ENCODE measurements at regions not wholly inside any gene's neighbourhood (a gene's known extent, or its start where the extent isn't known, plus 50 kb on each side); places are given as distances from the start of the nearest gene placed in this dataset.
"Not testable (repeated sequence)": the region's sequence is repeated elsewhere in the genome, so short reads cannot be mapped to it uniquely, and the experiment has no call there.

GRCh38 chr2:60342491-60342890 is 211.0 kb downstream of the BCL11A start:
- 85% methylated on average over 4 of the region's 4 CpGs; no CpG with 5 or more reads in 1 of the 2 experiments for WGBS, 2 experiments (ENCODE audit: extremely low coverage in 1 of 2, insufficient coverage in 1 of 2, insufficient read length in 1 of 2, insufficient replicate concordance in 2 of 2, low coverage in 1 of 2, low lambda C conversion rate in 2 of 2, missing lambda C conversion rate in 1 of 2)
- not testable (repeated sequence) for H3K23me2 ChIP-seq (ENCODE audit: low read depth, low read length); H3K4ac ChIP-seq (replicated peaks; ENCODE audit: insufficient read length, low read depth, low read length); H2BK15ac ChIP-seq (ENCODE audit: low read length); H3K4me1 ChIP-seq (replicated peaks in 1 of 4; ENCODE audit: control insufficient read depth in 3 of 4, insufficient read depth in 4 of 4, low read length in 3 of 4); H3K23ac ChIP-seq (ENCODE audit: insufficient read length); H3K9ac ChIP-seq (replicated peaks in 1 of 4; ENCODE audit: extremely low read depth in 1 of 4, low read depth in 3 of 4, low read length in 3 of 4); H3K79me1 ChIP-seq (ENCODE audit: low read depth, low read length); H3K9me3 ChIP-seq (ENCODE audit: insufficient read depth in 2 of 2, low read depth in 1 of 2, low read length in 1 of 2); H2BK20ac ChIP-seq (ENCODE audit: low read length); H3K4me2 ChIP-seq (ENCODE audit: insufficient read depth in 1 of 2, low read depth in 2 of 2, low read length in 2 of 2); H2AFZ ChIP-seq (ENCODE audit: low read length); H4K20me1 ChIP-seq (replicated peaks in 1 of 2; ENCODE audit: control insufficient read depth in 1 of 2, insufficient read depth in 2 of 2, low read length in 2 of 2); H2BK120ac ChIP-seq (replicated peaks; ENCODE audit: low read depth, low read length); H4K91ac ChIP-seq (replicated peaks; ENCODE audit: insufficient read length, low read length); H4K8ac ChIP-seq (ENCODE audit: extremely low read depth, insufficient read depth, low read length); H3K27me3 ChIP-seq (replicated peaks in 1 of 4; ENCODE audit: control insufficient read depth in 3 of 4, extremely low read depth in 1 of 4, insufficient read depth in 3 of 4, low read length in 3 of 4); H3K4me3 ChIP-seq (ENCODE audit: extremely low read depth in 1 of 4, insufficient read depth in 2 of 4, low read depth in 3 of 4, low read length in 4 of 4); H4K5ac ChIP-seq (ENCODE audit: insufficient read length, low read depth, low read length); H2BK12ac ChIP-seq (ENCODE audit: low read depth, low read length); H3K27ac ChIP-seq (ENCODE audit: low read depth, low read length); H3K14ac ChIP-seq (ENCODE audit: insufficient read length); FAIRE-seq; H3K79me2 ChIP-seq (ENCODE audit: control insufficient read depth in 1 of 2, insufficient read depth in 2 of 2, low read length in 2 of 2); H2AK5ac ChIP-seq (ENCODE audit: low read depth, low read length); H3K36me3 ChIP-seq (ENCODE audit: control insufficient read depth in 2 of 4, insufficient read depth in 4 of 4, low read length in 3 of 4); H3K56ac ChIP-seq (replicated peaks; ENCODE audit: insufficient read length, low read depth, low read length); H2BK5ac ChIP-seq (ENCODE audit: low read depth, low read length); H3K18ac ChIP-seq (ENCODE audit: extremely low read depth, low read length)
- peak in 1 of 2 experiments; percentile 29 for DNase-seq (ENCODE audit: low read depth in 1 of 2, low spot score in 2 of 2)
- POLR2A ChIA-PET (ENCODE audit: partially characterized antibody) = interaction anchor here (0.9 kb wide), 1 partner anchor 11 kb away, joined by 3 read pairs; no protein-coding TSS in a partner anchor
- CTCF ChIA-PET (ENCODE audit: partially characterized antibody) = interaction anchor here (0.8 to 1.9 kb wide), 3 partner anchors 97 to 333 kb away, joined by 3 to 6 read pairs (median 5); no protein-coding TSS in a partner anchor
